A549 (cell line): ENCODE measurements at regions not wholly inside any gene's neighbourhood (a gene's known extent, or its start where the extent isn't known, plus 50 kb on each side); places are given as distances from the start of the nearest gene placed in this dataset.

Source experiments
- CBX2 ChIP-seq: fragments of 200-600 bp; sonication (generic); IDR thresholded peaks from 2 replicates; pipeline ENCODE4 v1.6.1; 2016; ENCODE audit warnings: low read depth, mild to moderate bottlenecking, borderline replicate concordance
- CBX8 ChIP-seq: fragments of 200-600 bp; sonication (generic); IDR thresholded peaks from 2 replicates; pipeline ENCODE4 v1.6.1; 2016
- JUN ChIP-seq, 2 experiments: fragments of >200 bp; sonication (Bioruptor Twin); formaldehyde crosslinking; IDR thresholded peaks; 2 replicates in 1 of 2; 3 replicates in 1 of 2; pipeline ENCODE4 v1.6.1; 2016 to 2017
- KDM1A ChIP-seq: fragments of 200-600 bp; sonication (generic); IDR thresholded peaks from 2 replicates; pipeline ENCODE4 v1.6.1; 2016; ENCODE audit warnings: low read depth, mild to moderate bottlenecking
- MYC ChIP-seq: IDR thresholded peaks from 2 replicates; pipeline ENCODE4 v1.6.1; 2012; ENCODE audit warnings: mild to moderate bottlenecking, inconsistent platforms, low read length, improper control_type of control experiment, borderline replicate concordance
- NR3C1 ChIP-seq: fragments of >200 bp; sonication (Bioruptor Twin); formaldehyde crosslinking; IDR thresholded peaks from 3 replicates; pipeline ENCODE4 v1.6.1; 2017
- POLR2A ChIP-seq: IDR thresholded peaks from 2 replicates; pipeline ENCODE4 v1.6.1; 2012; ENCODE audit warnings: mild to moderate bottlenecking, low read length
- TF ChIP-seq, protein P1 (sequence below): fragments of >200 bp; sonication (Bioruptor Twin); formaldehyde crosslinking; IDR thresholded peaks from 3 replicates; pipeline ENCODE4 v1.5.1; 2016
- TF ChIP-seq, protein P2 (sequence below): fragments of 200-600 bp; sonication (generic); IDR thresholded peaks from 2 replicates; pipeline ENCODE4 v1.6.1; 2016; ENCODE audit warnings: antibody characterized with exemption, mild to moderate bottlenecking, moderate library complexity
- TF ChIP-seq, protein P3 (sequence below): fragments of 450-650 bp; IDR thresholded peaks from 2 replicates; pipeline ENCODE4 v1.6.1; 2014; ENCODE audit warnings: antibody characterized with exemption

DNA sequence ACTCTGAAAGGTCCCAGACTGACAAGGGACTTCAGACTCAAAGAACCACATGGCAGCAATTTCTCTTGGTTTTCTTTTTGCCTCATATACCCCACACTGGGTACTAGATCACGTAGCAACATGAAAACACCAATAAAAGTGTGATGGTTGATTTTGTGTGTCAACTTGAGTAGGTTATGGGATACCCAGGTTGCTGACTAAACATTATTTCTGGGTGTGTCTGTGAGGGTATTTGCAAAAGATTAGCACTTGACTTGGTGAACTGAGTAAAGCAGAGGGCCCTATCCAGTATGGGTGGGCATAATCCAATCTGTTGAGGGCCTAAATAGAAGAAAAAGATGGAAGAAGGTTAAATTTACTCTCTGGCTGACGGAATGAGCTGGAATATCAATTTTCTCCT lies 53.8 kb upstream of the ZNF618 start:
- no peak for TF ChIP-seq CBX8
- no peak for TF ChIP-seq MYC
- no peak for TF ChIP-seq JUN (IDR thresholded peaks at IDR 0.05)
- TF ChIP-seq, protein P1, sequence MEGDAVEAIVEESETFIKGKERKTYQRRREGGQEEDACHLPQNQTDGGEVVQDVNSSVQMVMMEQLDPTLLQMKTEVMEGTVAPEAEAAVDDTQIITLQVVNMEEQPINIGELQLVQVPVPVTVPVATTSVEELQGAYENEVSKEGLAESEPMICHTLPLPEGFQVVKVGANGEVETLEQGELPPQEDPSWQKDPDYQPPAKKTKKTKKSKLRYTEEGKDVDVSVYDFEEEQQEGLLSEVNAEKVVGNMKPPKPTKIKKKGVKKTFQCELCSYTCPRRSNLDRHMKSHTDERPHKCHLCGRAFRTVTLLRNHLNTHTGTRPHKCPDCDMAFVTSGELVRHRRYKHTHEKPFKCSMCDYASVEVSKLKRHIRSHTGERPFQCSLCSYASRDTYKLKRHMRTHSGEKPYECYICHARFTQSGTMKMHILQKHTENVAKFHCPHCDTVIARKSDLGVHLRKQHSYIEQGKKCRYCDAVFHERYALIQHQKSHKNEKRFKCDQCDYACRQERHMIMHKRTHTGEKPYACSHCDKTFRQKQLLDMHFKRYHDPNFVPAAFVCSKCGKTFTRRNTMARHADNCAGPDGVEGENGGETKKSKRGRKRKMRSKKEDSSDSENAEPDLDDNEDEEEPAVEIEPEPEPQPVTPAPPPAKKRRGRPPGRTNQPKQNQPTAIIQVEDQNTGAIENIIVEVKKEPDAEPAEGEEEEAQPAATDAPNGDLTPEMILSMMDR: no peak
- TF ChIP-seq, protein P2, sequence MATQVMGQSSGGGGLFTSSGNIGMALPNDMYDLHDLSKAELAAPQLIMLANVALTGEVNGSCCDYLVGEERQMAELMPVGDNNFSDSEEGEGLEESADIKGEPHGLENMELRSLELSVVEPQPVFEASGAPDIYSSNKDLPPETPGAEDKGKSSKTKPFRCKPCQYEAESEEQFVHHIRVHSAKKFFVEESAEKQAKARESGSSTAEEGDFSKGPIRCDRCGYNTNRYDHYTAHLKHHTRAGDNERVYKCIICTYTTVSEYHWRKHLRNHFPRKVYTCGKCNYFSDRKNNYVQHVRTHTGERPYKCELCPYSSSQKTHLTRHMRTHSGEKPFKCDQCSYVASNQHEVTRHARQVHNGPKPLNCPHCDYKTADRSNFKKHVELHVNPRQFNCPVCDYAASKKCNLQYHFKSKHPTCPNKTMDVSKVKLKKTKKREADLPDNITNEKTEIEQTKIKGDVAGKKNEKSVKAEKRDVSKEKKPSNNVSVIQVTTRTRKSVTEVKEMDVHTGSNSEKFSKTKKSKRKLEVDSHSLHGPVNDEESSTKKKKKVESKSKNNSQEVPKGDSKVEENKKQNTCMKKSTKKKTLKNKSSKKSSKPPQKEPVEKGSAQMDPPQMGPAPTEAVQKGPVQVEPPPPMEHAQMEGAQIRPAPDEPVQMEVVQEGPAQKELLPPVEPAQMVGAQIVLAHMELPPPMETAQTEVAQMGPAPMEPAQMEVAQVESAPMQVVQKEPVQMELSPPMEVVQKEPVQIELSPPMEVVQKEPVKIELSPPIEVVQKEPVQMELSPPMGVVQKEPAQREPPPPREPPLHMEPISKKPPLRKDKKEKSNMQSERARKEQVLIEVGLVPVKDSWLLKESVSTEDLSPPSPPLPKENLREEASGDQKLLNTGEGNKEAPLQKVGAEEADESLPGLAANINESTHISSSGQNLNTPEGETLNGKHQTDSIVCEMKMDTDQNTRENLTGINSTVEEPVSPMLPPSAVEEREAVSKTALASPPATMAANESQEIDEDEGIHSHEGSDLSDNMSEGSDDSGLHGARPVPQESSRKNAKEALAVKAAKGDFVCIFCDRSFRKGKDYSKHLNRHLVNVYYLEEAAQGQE: no peak
- TF ChIP-seq CBX2: no peak
- TF ChIP-seq, protein P3, sequence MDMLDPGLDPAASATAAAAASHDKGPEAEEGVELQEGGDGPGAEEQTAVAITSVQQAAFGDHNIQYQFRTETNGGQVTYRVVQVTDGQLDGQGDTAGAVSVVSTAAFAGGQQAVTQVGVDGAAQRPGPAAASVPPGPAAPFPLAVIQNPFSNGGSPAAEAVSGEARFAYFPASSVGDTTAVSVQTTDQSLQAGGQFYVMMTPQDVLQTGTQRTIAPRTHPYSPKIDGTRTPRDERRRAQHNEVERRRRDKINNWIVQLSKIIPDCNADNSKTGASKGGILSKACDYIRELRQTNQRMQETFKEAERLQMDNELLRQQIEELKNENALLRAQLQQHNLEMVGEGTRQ: no peak
- no peak for TF ChIP-seq POLR2A
- TF ChIP-seq KDM1A: no peak
- no peak for TF ChIP-seq NR3C1
